ENCODE measurements at regions not wholly inside any gene's neighbourhood (a gene's known extent, or its start where the extent isn't known, plus 50 kb on each side); places are given as distances from the start of the nearest gene placed in this dataset.
A peak's percentile ranks its signal among the peaks of the same experiment; 100 is the strongest.

DNA sequence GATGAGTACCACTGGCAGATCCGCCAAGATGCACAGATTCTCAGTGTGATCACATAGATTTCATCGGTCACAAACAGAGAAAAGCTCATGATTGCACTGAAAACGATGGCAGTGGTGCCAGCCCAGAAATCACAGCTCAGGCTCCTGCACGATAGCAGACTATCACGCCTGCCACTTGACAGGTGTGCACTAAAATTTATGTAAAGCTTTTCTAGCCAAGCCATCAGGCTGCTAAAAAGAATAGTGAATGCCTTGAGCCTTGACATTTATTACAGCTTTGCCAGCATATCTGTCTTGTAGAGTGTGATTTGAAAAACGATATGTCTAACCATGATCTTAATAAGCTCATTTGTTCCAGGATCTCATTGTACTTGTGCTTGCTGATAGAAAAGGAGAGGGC is 409.5 kb upstream of the CWC22 start:
- DNase-seq (ENCODE audit: extremely low spot score, insufficient read length, low read depth) (no peak), FAIRE-seq (no peak)

DNA sequence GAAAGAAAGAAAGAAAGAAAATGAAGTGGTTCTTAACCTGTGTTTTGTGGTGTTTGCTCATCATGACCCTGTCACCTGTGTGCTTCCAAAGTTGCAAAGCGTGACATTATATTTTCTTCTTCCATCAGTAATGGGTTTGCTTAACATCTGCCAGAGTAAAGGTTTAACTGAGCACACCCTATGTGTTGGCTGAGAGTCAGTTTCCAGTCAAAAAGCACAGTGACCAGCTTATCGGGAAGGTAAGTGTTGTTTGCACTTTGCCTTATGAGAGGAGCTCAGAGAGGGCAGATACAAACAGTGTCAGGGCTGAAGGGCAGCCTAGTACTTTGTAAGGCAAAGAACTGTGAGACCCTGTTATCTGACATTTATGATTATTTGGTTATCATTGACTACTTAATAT is 406.2 kb upstream of the CWC22 start:
- DNase-seq (ENCODE audit: extremely low spot score, insufficient read length, low read depth) (no peak), FAIRE-seq (peak; percentile 41)

DNA sequence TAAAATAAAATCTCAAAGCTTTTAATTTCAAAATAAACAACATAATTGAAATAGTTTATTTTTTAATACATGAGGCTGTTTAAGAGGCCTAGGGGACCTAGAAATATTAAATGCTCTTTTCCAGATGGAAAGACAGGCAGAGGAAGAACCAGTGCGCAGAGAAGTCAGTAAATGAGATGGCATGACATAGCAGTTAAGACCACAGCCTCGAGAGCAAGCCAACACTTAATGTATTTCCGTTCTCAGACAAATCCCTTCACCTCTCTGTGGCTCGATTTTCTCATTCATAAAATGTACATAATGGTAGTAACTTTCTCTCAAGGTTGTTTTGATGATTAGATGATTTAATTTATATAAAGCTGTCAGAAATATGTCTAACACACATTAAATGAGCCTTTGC is 405.1 kb upstream of the CWC22 start:
- FAIRE-seq (peak; percentile 24), DNase-seq (ENCODE audit: extremely low spot score, insufficient read length, low read depth) (no peak)

DNA sequence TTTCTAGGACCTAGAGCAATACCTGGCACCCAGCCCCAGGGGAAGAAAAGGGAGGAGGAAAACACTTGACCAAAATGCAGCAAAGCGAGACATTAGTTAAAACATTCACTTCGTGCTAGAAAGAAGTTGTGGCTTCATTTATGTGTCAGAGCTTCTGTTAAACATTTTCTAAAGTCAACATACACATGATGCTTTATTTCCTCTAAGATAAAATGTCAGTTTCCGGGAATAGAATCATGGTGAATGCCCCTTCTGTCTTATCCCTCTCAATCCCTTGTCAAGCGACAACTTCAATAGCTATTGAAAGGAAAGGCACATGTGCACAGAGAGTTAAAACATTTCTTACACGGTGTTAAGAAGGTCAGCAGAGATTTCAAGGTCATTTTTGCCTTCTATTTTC is 404.6 kb upstream of the CWC22 start:
- FAIRE-seq (peak; percentile 80), DNase-seq (ENCODE audit: extremely low spot score, insufficient read length, low read depth) (no peak)

DNA sequence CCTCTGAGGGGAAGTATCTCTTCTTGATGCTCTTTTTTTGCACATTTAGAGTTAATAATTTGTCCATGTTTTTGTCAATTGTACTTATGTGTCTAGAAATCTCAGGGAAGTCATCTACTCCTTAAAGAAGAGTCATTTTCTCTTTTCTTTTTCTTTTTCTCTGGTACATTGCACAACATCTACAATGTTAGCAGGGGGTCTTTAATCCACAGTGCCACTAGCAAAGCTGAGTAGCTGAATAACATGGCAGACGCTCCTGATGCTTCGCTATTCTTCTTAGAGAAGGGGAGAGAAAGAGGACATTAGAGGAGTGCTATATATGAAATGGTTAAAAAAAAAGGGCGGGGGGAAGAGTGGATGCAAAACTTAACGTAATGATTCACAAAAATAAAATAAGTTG is 399.6 kb upstream of the CWC22 start:
- no peak for FAIRE-seq
- DNase-seq (ENCODE audit: extremely low spot score, insufficient read length, low read depth), result no peak

DNA sequence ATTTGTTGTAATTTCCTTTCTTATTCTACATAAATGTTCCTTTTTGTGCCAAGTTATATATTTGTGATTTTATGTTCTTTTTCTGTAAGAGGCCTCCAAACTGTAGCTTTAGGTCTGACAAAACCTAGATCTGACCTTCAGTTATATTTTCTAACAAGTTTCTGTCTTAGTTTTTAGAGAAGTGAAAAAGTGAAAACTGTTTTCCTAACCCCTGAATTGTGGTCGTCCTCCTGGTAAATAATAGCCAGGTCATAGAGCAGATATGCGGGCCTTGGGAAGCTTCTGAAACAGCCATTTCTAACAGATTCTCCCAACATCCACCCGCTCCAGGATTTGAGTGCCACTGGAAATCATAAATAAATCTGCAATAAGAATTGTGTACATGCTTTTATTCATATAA is 398.4 kb upstream of the CWC22 start:
- no peak for DNase-seq (ENCODE audit: extremely low spot score, insufficient read length, low read depth)
- peak; percentile 49 for FAIRE-seq

DNA sequence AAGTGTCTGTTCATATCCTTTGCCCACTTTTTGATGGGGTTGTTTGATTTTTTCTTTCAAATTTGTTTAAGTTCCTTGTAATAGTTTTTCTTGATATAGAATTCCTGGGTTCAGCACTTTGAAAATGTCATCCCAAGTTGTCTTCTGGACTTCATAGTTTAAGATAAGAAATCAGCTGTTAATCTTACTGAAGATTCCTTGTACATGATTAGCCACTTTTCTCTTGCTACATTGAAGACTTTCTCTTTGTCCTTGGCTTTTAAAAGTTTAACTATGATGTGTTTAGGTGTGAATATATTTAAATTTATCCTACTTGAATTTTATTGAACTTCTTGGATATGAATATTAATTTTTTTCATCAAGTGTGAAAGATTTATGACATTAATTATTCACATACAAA is 387.2 kb upstream of the CWC22 start:
- DNase-seq (ENCODE audit: extremely low spot score, insufficient read length, low read depth) (no peak), FAIRE-seq (no peak)

DNA sequence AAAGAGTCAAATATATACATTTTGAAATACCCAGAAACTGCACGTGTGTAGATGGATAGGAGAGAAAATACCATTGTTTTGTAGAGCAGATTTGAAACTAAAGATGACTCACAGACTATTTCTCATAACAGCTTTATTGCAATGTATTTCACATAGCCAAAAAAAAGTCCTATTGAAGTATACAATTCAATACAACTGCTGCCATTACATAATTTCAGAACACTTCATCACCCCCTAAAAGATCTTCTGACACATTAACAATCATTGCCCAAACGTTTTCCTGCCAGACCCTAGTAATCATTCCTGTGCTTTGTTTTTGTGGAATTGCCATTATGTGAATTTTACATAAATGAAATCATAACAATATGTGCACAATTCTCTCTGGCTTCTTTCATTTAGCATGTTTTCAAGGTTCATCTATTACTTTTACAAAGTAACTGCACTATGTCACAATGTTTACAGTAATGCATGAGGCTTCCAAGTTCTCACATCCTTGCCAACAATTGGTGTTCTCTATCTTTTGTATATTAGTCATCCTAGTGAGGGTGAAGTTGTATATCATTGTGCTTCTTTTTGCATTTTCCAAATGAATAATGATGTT is 378.6 kb upstream of the CWC22 start:
- no peak for DNase-seq (ENCODE audit: extremely low spot score, insufficient read length, low read depth)
- FAIRE-seq, result no peak

DNA sequence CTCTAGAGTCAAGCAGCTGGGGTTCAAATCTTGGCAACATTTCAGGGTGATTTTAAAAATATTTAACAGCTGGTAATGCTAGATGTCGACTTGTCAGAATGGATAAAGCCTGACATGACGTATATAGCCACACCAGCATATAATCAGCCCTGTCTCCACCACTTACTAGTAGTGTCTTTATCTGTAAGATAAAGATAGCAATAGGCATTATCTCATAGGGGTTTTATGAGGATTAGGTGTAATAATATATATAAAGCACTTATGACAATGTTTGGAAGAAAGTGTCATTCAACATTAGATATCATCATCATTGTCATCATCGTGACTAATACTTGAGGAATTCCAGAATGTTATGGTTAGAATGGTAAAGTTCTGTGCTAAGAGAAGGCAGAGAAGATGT is 369.0 kb upstream of the CWC22 start:
- FAIRE-seq (no peak), DNase-seq (ENCODE audit: extremely low spot score, insufficient read length, low read depth) (no peak)

DNA sequence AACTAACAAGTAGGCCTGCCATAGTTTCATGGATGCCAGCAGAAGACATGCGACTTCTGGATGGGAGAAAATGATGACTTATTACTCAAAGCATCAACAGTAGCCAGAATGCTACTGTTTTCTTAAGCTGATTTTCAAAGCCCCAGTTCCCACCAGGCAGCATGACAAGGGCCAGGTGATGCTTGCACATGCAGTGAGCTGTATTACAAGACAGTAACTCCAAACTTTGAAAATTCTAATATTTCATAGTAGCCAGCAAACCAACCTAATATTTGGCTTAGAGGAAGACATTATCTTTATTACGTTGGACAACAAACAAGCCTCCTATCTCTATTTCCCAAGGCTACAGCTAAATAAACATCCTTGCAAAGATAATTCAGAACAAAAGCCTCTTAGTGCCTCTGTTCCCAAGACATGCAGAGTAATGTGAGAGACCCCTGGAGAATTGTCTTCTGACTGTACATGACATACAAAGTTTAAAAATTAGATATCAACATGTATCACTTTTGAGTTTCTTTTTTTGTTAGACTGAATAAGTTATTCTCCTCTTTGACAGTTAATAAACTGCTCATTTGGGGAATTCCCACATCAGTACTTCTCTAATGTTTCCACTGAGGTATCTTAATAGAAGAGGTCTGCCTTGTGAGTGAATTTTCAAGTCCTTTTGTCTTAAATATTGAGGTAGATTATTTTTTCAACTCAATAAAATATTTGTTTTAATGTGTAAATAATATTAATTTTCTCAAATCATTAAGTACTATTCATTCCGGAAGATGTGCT is 367.6 kb upstream of the CWC22 start:
- FAIRE-seq, result no peak

DNA sequence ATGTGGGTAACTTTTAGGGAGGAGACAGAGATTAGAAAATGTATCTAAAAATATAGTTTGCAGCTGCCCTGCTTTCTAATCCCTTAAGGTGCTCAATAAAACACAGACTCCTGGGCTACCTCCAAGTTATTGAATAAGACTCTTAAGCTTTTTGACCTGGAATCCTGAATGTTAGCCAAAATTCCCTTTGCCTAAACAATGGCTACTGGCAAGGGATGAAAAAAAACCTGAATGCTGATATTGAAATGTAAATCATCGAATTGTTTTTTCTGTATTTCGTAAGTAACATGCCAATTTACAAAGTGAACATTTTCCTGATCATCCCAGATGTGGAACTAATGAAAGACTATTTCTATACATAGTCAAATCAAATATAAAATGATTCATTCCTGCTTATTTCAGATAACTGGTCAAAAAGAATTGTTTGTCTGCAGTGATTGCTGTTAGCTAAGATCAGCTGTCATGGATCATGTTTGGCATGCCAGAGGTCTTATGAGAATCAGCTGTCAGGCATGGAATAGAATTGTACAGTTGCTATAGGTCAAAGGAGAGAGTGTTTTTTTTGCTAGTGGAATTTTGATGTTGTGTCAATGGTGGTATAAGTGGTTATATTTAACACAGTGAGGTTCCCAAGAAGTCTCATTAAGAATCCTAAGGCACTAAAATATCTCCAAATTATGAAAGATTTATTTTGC is 363.6 kb upstream of the CWC22 start:
- DNase-seq (ENCODE audit: extremely low spot score, insufficient read length, low read depth), result no peak
- no peak for FAIRE-seq

More for the DNA sequence above, 367.6 kb upstream of the CWC22 start:
- DNase-seq (ENCODE audit: extremely low spot score, insufficient read length, low read depth), result no peak

DNA sequence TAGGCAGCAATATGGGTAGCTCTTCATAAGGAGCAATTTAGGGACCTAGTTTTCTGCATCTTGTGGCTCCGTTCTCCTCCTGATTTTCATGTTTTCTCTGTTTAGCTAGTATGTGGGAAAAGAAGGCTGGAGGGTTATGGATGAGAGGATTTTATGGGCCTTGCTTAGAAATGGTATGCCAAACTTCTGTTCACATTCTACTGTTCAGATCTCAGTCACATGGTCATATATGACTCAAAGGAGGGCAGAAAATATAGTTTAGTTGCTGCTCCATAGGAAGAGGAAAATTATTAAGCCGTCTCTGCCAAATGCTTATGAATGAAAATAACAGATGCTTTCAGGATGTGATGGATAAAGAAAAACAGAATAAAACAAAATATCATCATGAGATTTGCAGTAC is 361.8 kb upstream of the CWC22 start:
- DNase-seq (ENCODE audit: extremely low spot score, insufficient read length, low read depth), result no peak
- FAIRE-seq, result no peak

DNA sequence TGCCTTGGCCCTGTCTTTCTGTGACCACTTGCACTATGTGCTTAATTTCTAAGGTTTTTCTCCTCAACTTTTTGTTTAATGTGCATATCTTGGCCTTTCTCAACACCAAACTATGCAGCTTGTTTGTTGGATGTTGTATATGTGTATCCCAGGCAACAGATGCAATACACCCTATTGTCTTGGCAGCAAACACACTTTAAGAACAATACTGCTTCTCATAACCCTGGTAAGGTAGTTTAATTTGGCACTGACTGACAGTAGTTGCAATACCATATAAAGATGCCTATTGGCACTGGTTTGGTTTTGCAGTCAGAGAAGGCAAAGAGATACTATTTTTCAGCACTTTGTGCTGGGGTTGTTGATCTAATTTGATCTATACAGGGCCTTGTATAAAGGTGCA is 360.7 kb upstream of the CWC22 start:
- no peak for DNase-seq (ENCODE audit: extremely low spot score, insufficient read length, low read depth)
- no peak for FAIRE-seq

DNA sequence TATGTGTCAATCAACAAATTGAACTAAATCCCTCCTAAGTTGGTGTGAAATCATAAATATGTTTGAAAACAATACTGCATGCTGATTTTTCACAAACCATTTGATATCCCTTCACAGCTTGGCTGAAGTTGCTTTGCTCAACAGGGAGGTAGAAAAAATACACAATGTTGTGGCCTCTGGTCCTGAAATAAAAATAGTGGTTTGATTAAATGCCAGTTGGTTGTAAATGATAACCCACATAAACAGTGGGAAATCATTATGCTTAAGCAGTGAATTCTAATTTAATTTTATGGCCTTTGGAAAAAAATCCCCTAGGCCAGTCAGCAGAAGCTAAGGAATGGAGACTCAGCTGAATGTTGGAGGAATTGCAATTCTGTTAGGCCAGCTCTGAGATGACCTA is 359.4 kb upstream of the CWC22 start:
- DNase-seq (ENCODE audit: extremely low spot score, insufficient read length, low read depth), result no peak
- no peak for FAIRE-seq

DNA sequence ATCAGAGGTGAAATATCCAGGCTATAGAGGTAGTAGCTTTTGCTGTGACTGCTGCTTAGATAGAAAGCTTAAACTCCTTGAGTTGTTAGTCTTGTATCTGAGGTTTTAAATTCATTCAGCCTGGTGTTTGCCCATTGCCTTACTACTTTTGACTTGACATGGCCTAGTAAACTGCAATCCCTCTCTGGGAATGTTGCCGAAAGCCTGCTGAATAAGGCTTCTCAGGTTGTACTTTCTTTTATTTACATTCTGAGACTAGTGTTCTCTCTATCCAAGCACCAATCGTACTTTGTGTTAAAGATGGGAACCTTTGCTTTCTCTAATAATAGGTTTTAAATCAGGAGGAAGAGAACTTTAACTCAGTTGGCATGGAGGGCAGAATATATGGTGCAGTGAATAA is 357.6 kb upstream of the CWC22 start:
- DNase-seq (ENCODE audit: extremely low spot score, insufficient read length, low read depth), result no peak
- FAIRE-seq, result no peak

DNA sequence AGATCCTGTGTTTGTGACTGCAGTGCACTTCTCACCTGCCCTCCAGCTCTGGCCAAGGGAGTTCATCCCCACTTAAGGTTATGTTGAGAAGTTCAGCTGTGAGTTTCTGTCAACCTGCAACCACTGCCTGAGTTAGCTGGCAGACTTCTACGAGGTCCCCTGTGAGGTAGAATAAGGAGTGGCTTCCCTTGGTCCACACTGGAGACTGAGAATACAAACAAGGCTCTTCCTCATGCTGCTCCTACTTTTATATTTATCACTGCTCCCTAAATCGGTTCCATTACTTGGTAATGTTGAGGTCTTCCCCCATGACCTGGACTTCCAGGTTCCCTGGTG is 353.2 kb upstream of the CWC22 start:
- DNase-seq (ENCODE audit: extremely low spot score, insufficient read length, low read depth) (no peak), FAIRE-seq (no peak)

DNA sequence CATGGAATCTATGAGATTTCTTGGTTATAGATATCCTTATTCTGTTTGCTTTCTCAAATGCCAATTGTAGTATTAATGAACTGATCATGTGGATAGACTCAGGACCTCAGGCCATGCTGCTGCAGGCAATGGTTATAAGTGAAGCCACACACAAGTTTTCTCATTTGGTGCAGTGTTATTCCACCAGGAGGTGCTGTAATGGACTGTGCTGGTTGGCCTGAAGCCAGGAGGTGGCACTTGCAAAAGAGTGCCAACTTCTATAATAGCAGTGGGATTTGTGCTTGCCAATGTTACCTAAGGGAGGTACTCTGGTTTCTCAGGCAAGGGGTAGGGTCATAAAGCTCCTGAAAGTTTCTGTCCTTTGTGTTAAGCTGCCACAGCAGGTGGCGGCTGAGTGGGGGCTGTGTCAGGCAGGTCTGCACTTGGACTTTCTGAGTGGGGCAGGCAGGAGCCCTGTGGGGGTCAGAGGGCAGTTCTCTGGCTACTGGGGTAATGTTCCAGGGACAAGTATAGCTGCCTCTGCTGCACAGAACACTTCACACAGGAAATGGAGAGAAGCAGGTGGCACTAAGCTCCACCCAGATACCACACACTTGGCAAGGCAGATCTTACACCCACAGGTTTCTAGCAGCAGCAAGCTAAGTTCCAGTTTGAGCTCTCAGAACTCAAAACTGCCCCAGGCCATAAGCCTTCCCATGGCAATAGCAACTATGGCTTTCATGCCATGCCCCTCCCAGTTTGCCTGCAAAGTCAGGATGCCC is 352.6 kb upstream of the CWC22 start:
- FAIRE-seq (peak; percentile 73), DNase-seq (ENCODE audit: extremely low spot score, insufficient read length, low read depth) (peak; percentile 4)

DNA sequence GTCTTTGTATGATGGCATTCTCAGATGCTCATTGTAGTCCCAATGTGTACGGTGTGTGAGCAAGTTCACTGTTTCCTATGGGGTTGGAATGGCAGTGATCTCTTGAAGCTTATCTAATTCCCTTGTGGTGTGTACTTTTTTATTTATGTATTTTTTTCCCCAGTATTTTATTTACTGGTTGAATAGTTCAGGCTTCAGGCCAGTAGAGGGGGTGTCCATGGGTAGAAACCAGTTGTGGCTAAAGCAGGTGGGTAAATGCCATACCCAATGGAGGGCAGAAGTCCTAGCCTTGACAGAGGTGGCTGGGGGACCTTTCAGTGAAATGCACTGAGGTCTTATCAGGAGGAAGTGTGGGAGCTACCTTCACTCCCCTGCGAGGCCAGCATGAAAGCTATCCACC is 351.4 kb upstream of the CWC22 start:
- no peak for FAIRE-seq
- DNase-seq (ENCODE audit: extremely low spot score, insufficient read length, low read depth), result no peak

DNA sequence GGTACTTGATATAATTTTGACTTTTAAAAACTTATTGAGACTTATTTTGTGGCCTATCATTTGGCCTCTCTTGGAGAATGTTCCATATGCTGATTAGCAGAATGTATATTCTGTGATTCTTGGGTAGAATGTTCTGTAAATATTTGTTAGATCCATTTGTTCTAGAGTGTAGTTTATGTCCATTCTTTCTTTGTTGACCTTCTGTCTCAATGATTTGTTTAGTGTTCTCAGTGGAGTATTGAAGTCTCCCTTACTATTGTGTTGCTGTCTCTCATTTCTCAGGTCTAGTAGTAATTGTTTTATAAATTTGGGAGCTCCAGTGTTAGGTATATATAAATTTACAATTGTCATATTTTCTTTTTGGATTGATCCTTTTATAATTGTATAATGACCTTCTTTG is 349.6 kb upstream of the CWC22 start:
- FAIRE-seq, result no peak

DNA sequence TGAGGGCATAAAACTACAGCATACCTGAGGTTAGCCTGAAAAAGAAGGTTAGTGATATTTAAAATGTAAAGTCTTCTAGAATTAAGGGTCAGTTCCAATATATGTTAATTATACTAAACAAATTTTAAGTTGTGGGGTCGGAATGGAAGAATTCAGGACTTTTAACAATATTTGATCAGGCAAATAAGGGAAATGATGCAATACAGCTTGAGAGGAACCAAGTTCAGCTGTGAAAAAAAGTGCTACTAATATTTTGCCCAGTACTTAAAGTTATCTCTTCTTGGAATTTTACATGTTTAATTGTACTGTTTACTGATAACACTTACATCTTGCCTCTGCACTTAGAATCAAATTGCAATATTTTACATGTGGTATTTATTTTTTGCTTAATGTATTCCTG is 345.5 kb upstream of the CWC22 start:
- no peak for DNase-seq (ENCODE audit: extremely low spot score, insufficient read length, low read depth)
- no peak for FAIRE-seq

More for the DNA sequence above, 349.6 kb upstream of the CWC22 start:
- DNase-seq (ENCODE audit: extremely low spot score, insufficient read length, low read depth), result no peak

DNA sequence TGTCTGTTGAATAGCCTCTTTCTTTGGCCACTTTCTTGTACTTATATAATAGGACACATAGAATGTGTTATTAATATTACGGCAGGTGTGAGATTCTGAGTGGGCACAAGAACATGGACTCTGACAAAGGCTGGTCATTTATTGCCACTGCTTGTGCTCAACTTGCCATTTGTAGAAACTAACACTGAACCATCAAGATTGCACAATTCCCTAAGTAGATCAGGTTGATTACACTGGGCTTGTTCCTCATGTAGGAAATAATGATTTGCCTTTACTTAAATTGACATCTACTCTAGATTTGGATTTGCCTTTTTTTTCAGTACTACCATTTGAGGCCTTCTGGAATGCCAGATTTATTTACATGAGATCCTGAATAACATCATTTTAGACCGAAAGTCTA is 342.7 kb upstream of the CWC22 start:
- DNase-seq (ENCODE audit: extremely low spot score, insufficient read length, low read depth) (no peak), FAIRE-seq (no peak)
